ENCODE measurements at regions not wholly inside any gene's neighbourhood (a gene's known extent, or its start where the extent isn't known, plus 50 kb on each side); places are given as distances from the start of the nearest gene placed in this dataset.

DNA sequence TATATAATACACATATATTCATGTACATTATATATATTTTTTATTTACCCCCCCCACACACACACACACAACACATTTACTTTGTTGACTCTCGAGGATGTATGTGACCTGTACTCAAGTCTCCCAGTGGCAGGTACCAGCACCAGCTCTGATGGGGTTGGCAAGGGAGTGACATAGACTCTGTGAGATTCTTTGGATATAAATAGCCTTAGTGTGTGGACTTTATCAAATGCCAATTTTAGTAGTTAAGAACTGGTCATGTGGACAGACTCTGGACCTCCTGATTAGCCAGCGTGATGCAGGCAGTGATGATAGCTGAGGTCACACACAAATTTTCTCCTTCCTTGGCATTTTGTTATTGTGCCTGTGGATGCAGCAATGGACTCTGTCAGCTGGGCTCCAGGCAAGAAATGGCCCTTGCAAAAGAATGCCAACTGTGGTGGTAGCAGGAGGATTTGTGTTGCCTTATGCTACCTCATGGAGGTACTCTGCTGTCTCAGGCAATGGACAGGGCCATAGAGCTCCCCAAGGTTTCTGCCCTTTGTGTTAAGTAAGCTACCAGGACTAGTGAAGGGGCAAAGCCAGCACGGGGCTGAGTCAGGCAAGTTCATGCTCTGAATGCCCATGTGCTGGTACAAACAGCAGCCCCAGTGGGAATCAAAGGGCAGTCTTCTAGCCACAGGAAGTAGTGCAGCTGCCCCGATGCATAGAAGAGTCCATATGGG is 224.6 kb upstream of the ZWINT start:
- ChIA-PET CTCF (no interaction called here), POLR2A (no interaction called here)
- H3K4me1 ChIP-seq (ENCODE audit: control extremely low read depth in 1 of 4, control insufficient read depth in 4 of 4, insufficient read depth in 4 of 4, low read length in 3 of 4) = no peaks in the 10 kb centered on the region
- no peak for DNase-seq
- H3K4me3 ChIP-seq (ENCODE audit: control insufficient read depth in 1 of 7, extremely low read depth in 1 of 7, insufficient read depth in 4 of 7, low read depth in 2 of 7, low read length in 6 of 7) = no peak overlapping the region
- WGBS (ENCODE audit: insufficient coverage) = 84% methylated on average over 3 of the region's 4 CpGs
- no peaks in the 10 kb centered on the region for H3K27me3 ChIP-seq (replicated peaks in 2 of 5; ENCODE audit: control insufficient read depth in 4 of 5, insufficient read depth in 5 of 5, low read length in 4 of 5)
- no peaks in the 10 kb centered on the region for H3K36me3 ChIP-seq (ENCODE audit: control insufficient read depth in 4 of 4, insufficient read depth in 4 of 4, low read length in 3 of 4)
- H3K9me3 ChIP-seq (ENCODE audit: control extremely low read depth in 1 of 5, control insufficient read depth in 4 of 5, insufficient read depth in 2 of 5, low read depth in 1 of 5, low read length in 4 of 5) = no peaks in the 10 kb centered on the region
- H3K27ac ChIP-seq (ENCODE audit: insufficient read depth in 1 of 2, low read depth in 1 of 2, low read length in 2 of 2, poor library complexity in 1 of 2, severe bottlenecking in 2 of 2) = no peak overlapping the region

DNA sequence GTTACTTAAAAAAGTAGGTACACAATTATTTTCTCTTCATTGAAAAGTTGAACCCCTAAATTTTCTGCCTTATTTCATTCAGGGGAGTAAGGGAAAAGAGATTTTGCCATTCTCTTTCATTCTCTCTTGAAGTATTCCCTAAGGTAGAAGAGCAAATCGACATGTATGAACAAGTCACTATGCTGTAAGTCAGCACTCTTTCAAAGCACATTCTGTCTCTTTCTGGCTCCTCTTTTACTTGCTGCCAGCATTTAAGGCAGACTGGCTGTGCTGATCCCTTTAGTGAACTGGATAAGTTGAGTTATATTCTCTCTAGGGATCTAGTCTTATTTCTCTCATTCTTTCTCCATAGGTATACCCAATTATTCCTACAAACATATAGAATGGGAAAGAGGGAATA is 222.3 kb upstream of the ZWINT start:
- Histone ChIP-seq H3K36me3 (ENCODE audit: control insufficient read depth in 4 of 4, insufficient read depth in 4 of 4, low read length in 3 of 4) (no peaks in the 10 kb centered on the region), H3K9me3 (ENCODE audit: control extremely low read depth in 1 of 5, control insufficient read depth in 4 of 5, insufficient read depth in 2 of 5, low read depth in 1 of 5, low read length in 4 of 5) (no peaks in the 10 kb centered on the region), H3K27ac (ENCODE audit: insufficient read depth in 1 of 2, low read depth in 1 of 2, low read length in 2 of 2, poor library complexity in 1 of 2, severe bottlenecking in 2 of 2) (no peak overlapping the region), H3K4me3 (ENCODE audit: control insufficient read depth in 1 of 7, extremely low read depth in 1 of 7, insufficient read depth in 4 of 7, low read depth in 2 of 7, low read length in 6 of 7) (no peak overlapping the region), H3K4me1 (ENCODE audit: control extremely low read depth in 1 of 4, control insufficient read depth in 4 of 4, insufficient read depth in 4 of 4, low read length in 3 of 4) (no peaks in the 10 kb centered on the region), H3K27me3 (replicated peaks in 2 of 5; ENCODE audit: control insufficient read depth in 4 of 5, insufficient read depth in 5 of 5, low read length in 4 of 5) (no peaks in the 10 kb centered on the region)
- 86% methylated on average over 1 of the region's 1 CpG for WGBS (ENCODE audit: insufficient coverage)
- ChIA-PET CTCF (no interaction called here), POLR2A (no interaction called here)
- no peak for DNase-seq

DNA sequence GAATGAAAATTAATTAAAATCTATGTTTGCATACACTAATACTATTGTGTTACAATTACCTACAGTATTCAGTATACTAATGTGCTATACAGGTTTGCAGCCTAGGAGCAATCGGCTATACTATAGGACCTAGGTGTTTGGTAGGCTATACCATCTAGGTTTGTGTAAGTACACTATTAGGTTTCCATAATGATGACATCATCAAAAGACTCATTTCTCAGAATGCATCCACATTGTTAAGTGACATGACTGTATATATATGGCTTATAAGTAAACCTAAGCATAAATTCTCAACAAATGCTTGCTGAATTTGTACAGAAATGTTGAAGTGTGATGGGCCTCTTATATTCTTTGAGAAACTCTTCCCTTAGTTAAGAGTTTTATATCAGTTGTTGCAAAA is 206.5 kb upstream of the ZWINT start:
- POLR2A ChIA-PET = no interaction called here
- H3K27me3 ChIP-seq (replicated peaks in 2 of 5; ENCODE audit: control insufficient read depth in 4 of 5, insufficient read depth in 5 of 5, low read length in 4 of 5) = no peaks in the 10 kb centered on the region
- no peak for DNase-seq
- no peak overlapping the region for H3K4me3 ChIP-seq (ENCODE audit: control insufficient read depth in 1 of 7, extremely low read depth in 1 of 7, insufficient read depth in 4 of 7, low read depth in 2 of 7, low read length in 6 of 7)
- H3K36me3 ChIP-seq (ENCODE audit: control insufficient read depth in 4 of 4, insufficient read depth in 4 of 4, low read length in 3 of 4) = no peaks in the 10 kb centered on the region
- no CpG with 5 or more reads among the region's 1 CpG for WGBS (ENCODE audit: insufficient coverage)
- CTCF ChIA-PET = no interaction called here
- H3K4me1 ChIP-seq (ENCODE audit: control extremely low read depth in 1 of 4, control insufficient read depth in 4 of 4, insufficient read depth in 4 of 4, low read length in 3 of 4) = no peaks in the 10 kb centered on the region
- H3K27ac ChIP-seq (ENCODE audit: insufficient read depth in 1 of 2, low read depth in 1 of 2, low read length in 2 of 2, poor library complexity in 1 of 2, severe bottlenecking in 2 of 2) = no peak overlapping the region
- peaks cover 0 to 10% (median 4%) of the 10 kb centered on the region in 5 experiments for H3K9me3 ChIP-seq (ENCODE audit: control extremely low read depth in 1 of 5, control insufficient read depth in 4 of 5, insufficient read depth in 2 of 5, low read depth in 1 of 5, low read length in 4 of 5)

DNA sequence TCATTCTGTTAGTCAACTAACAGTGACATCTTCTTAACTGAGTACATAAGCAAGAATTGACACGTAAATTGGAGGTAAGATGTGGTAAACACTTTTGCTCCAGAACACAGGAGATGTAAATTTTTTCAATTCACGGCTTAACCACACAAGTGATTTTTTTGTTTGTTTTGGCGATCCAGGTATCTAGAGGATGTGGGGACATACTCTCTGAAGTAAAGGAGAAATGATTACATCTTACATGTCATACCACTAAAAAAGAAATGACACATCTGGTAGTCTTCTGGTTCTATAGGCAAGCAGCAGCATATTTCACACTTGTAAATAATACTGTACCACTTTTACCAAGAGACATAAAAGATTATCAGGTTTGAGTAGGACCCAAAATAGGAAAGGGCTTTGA is 200.3 kb upstream of the ZWINT start:
- WGBS (ENCODE audit: insufficient coverage) = no CpG with 5 or more reads among the region's 3 CpGs
- H3K36me3 ChIP-seq (ENCODE audit: control insufficient read depth in 4 of 4, insufficient read depth in 4 of 4, low read length in 3 of 4) = no peaks in the 10 kb centered on the region
- H3K4me1 ChIP-seq (ENCODE audit: control extremely low read depth in 1 of 4, control insufficient read depth in 4 of 4, insufficient read depth in 4 of 4, low read length in 3 of 4) = no peaks in the 10 kb centered on the region
- no peak overlapping the region for H3K4me3 ChIP-seq (ENCODE audit: control insufficient read depth in 1 of 7, extremely low read depth in 1 of 7, insufficient read depth in 4 of 7, low read depth in 2 of 7, low read length in 6 of 7)
- no peak for DNase-seq
- POLR2A ChIA-PET = no interaction called here
- CTCF ChIA-PET = no interaction called here
- no peaks in the 10 kb centered on the region for H3K9me3 ChIP-seq (ENCODE audit: control extremely low read depth in 1 of 5, control insufficient read depth in 4 of 5, insufficient read depth in 2 of 5, low read depth in 1 of 5, low read length in 4 of 5)
- no peak overlapping the region for H3K27ac ChIP-seq (ENCODE audit: insufficient read depth in 1 of 2, low read depth in 1 of 2, low read length in 2 of 2, poor library complexity in 1 of 2, severe bottlenecking in 2 of 2)
- no peaks in the 10 kb centered on the region for H3K27me3 ChIP-seq (replicated peaks in 2 of 5; ENCODE audit: control insufficient read depth in 4 of 5, insufficient read depth in 5 of 5, low read length in 4 of 5)

DNA sequence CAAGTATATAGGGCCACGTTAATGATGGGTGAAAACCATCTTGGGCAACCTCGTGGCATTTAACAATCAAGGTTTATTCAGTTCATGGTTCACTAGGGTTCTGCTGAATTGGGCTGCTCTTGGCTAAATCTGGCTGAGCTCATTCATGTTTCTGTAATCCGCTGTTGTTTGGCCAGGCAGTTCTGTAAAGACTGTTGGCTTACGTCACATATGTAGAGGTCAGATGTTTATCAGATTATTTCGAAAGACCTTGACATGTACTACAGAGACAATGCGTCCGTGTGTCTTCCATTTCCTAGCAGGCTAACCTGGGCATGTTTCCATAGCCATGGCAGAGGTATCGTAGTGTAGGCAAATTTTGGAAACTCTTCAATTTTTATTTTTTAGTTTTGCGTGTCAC is 190.0 kb upstream of the ZWINT start:
- no peaks in the 10 kb centered on the region for H3K9me3 ChIP-seq (ENCODE audit: control extremely low read depth in 1 of 5, control insufficient read depth in 4 of 5, insufficient read depth in 2 of 5, low read depth in 1 of 5, low read length in 4 of 5)
- ChIA-PET POLR2A (no interaction called here), CTCF (no interaction called here)
- WGBS (ENCODE audit: insufficient coverage) = 90% methylated on average over 8 of the region's 9 CpGs
- H3K36me3 ChIP-seq (ENCODE audit: control insufficient read depth in 4 of 4, insufficient read depth in 4 of 4, low read length in 3 of 4) = no peaks in the 10 kb centered on the region
- H3K4me3 ChIP-seq (ENCODE audit: control insufficient read depth in 1 of 7, extremely low read depth in 1 of 7, insufficient read depth in 4 of 7, low read depth in 2 of 7, low read length in 6 of 7) = no peak overlapping the region
- no peak overlapping the region for H3K27ac ChIP-seq (ENCODE audit: insufficient read depth in 1 of 2, low read depth in 1 of 2, low read length in 2 of 2, poor library complexity in 1 of 2, severe bottlenecking in 2 of 2)
- H3K27me3 ChIP-seq (replicated peaks in 2 of 5; ENCODE audit: control insufficient read depth in 4 of 5, insufficient read depth in 5 of 5, low read length in 4 of 5) = no peaks in the 10 kb centered on the region
- DNase-seq = no peak
- no peaks in the 10 kb centered on the region for H3K4me1 ChIP-seq (ENCODE audit: control extremely low read depth in 1 of 4, control insufficient read depth in 4 of 4, insufficient read depth in 4 of 4, low read length in 3 of 4)

DNA sequence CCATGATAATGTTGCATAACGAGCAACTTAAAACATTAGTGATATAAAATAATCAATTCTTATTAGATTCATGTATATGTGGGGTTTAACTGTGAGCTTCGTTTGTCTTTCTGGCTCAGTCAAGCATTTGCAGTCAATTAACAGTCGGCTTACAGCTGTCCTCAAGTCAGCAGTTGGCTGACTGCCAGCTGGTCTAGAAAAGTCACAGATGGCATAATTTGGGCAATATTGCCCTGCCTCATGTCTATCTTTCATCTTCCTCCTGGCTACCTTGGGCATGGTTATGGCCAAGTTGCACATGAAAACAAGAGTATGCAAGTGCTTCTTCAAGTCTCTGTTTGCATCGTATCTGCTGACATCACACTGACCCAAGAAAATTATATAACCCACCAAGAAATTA is 186.1 kb upstream of the ZWINT start:
- no peak overlapping the region for H3K4me3 ChIP-seq (ENCODE audit: control insufficient read depth in 1 of 7, extremely low read depth in 1 of 7, insufficient read depth in 4 of 7, low read depth in 2 of 7, low read length in 6 of 7)
- CTCF ChIA-PET = no interaction called here
- no peaks in the 10 kb centered on the region for H3K36me3 ChIP-seq (ENCODE audit: control insufficient read depth in 4 of 4, insufficient read depth in 4 of 4, low read length in 3 of 4)
- no peaks in the 10 kb centered on the region for H3K27me3 ChIP-seq (replicated peaks in 2 of 5; ENCODE audit: control insufficient read depth in 4 of 5, insufficient read depth in 5 of 5, low read length in 4 of 5)
- DNase-seq = no peak
- POLR2A ChIA-PET = no interaction called here
- 100% methylated on average over 1 of the region's 4 CpGs for WGBS (ENCODE audit: insufficient coverage)
- no peak overlapping the region for H3K27ac ChIP-seq (ENCODE audit: insufficient read depth in 1 of 2, low read depth in 1 of 2, low read length in 2 of 2, poor library complexity in 1 of 2, severe bottlenecking in 2 of 2)
- no peaks in the 10 kb centered on the region for H3K4me1 ChIP-seq (ENCODE audit: control extremely low read depth in 1 of 4, control insufficient read depth in 4 of 4, insufficient read depth in 4 of 4, low read length in 3 of 4)
- H3K9me3 ChIP-seq (ENCODE audit: control extremely low read depth in 1 of 5, control insufficient read depth in 4 of 5, insufficient read depth in 2 of 5, low read depth in 1 of 5, low read length in 4 of 5) = no peaks in the 10 kb centered on the region

DNA sequence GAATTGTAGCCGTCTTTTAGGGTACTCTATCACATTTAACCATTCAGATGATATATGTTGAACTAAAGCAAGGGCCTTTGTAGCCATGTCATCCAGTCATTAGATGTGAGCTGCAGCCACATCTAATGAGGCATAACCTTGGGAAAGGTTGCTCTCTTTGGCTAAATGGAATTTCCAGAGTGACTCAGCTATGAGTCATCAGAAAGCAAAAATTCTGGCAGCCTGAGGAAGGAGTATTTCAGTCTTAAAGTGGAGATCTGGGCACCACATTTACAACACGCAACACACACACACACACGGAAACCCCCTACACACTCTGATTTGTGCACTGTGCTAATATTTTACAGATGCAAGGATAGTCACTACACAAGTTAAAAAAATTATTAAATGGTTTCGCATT is 176.9 kb upstream of the ZWINT start:
- Histone ChIP-seq H3K27ac (ENCODE audit: insufficient read depth in 1 of 2, low read depth in 1 of 2, low read length in 2 of 2, poor library complexity in 1 of 2, severe bottlenecking in 2 of 2) (no peak overlapping the region), H3K4me3 (ENCODE audit: control insufficient read depth in 1 of 7, extremely low read depth in 1 of 7, insufficient read depth in 4 of 7, low read depth in 2 of 7, low read length in 6 of 7) (no peak overlapping the region), H3K9me3 (ENCODE audit: control extremely low read depth in 1 of 5, control insufficient read depth in 4 of 5, insufficient read depth in 2 of 5, low read depth in 1 of 5, low read length in 4 of 5) (no peaks in the 10 kb centered on the region), H3K27me3 (replicated peaks in 2 of 5; ENCODE audit: control insufficient read depth in 4 of 5, insufficient read depth in 5 of 5, low read length in 4 of 5) (no peaks in the 10 kb centered on the region), H3K36me3 (ENCODE audit: control insufficient read depth in 4 of 4, insufficient read depth in 4 of 4, low read length in 3 of 4) (no peaks in the 10 kb centered on the region), H3K4me1 (ENCODE audit: control extremely low read depth in 1 of 4, control insufficient read depth in 4 of 4, insufficient read depth in 4 of 4, low read length in 3 of 4) (no peaks in the 10 kb centered on the region)
- DNase-seq = no peak
- ChIA-PET POLR2A (no interaction called here), CTCF (no interaction called here)
- WGBS (ENCODE audit: insufficient coverage) = 94% methylated on average over 3 of the region's 4 CpGs
